CD14-positive monocyte (primary cell): ENCODE measurements at regions not wholly inside any gene's neighbourhood (a gene's known extent, or its start where the extent isn't known, plus 50 kb on each side); places are given as distances from the start of the nearest gene placed in this dataset.

ENCODE experiments used
- DNase-seq, 3 donors: peaks; one replicate each; pipeline ENCODE4 v3.0.0-alpha.2; 2011 to 2022
- H2AFZ ChIP-seq: 2 replicates; pipeline ENCODE4 v1.6.0; 2012; ENCODE audit warnings: mild to moderate bottlenecking, low read depth, low read length, inconsistent platforms; ENCODE audit not compliant: insufficient read depth, poor library complexity, severe bottlenecking
- H3K27ac ChIP-seq, 2 donors: 1 replicate in 1 of 2; 2 replicates in 1 of 2; pipeline ENCODE4 v1.5.1; 2012 to 2013; ENCODE audit warnings: low read length in 2 of 2, control low read depth in 1 of 2, inconsistent platforms in 1 of 2, low read depth in 1 of 2, mild to moderate bottlenecking in 1 of 2
- H3K27me3 ChIP-seq, 2 donors: one replicate each; pipeline versions ENCODE4 v1.6.0 to v1.6.1; 2011 to 2013; ENCODE audit warnings: low read length in 2 of 2; ENCODE audit not compliant: control insufficient read depth in 2 of 2, insufficient read depth in 2 of 2
- H3K36me3 ChIP-seq, 2 donors: replicated peaks in 1 of 2; 1 replicate in 1 of 2; 2 replicates in 1 of 2; pipeline versions ENCODE4 v1.5.1 to v1.6.1; 2012 to 2013; ENCODE audit warnings: low read length in 2 of 2, control low read depth in 1 of 2, inconsistent platforms in 1 of 2, mild to moderate bottlenecking in 1 of 2; ENCODE audit not compliant: insufficient read depth in 2 of 2, control insufficient read depth in 1 of 2
- H3K4me1 ChIP-seq, 2 donors: 1 replicate in 1 of 2; 2 replicates in 1 of 2; pipeline versions ENCODE4 v1.5.1 to v1.6.1; 2012 to 2013; ENCODE audit warnings: low read length in 2 of 2, control low read depth in 1 of 2, inconsistent platforms in 1 of 2, mild to moderate bottlenecking in 1 of 2, moderate library complexity in 1 of 2; ENCODE audit not compliant: insufficient read depth in 2 of 2, control insufficient read depth in 1 of 2
- H3K4me2 ChIP-seq: replicated peaks from 2 replicates; pipeline ENCODE3; 2012; ENCODE audit warnings: low read length, moderate library complexity, mild to moderate bottlenecking; ENCODE audit not compliant: poor library complexity, severe bottlenecking; ENCODE audit errors: extremely low read depth
- H3K4me3 ChIP-seq, 3 experiments: fragments of 200-600 bp in 1 of 3; sonication (generic) in 1 of 3; replicated peaks in 1 of 3; 1 replicate in 2 of 3; 2 replicates in 1 of 3; pipeline ENCODE4 v1.5.1; 2011 to 2013; ENCODE audit warnings: low read length in 3 of 3, mild to moderate bottlenecking in 3 of 3, control low read depth in 2 of 3, low read depth in 2 of 3, inconsistent platforms in 1 of 3, moderate library complexity in 1 of 3
- H3K79me2 ChIP-seq: 2 replicates; pipeline ENCODE4 v1.6.0; 2012; ENCODE audit warnings: mild to moderate bottlenecking, control low read depth, inconsistent platforms, low read length, moderate library complexity; ENCODE audit not compliant: insufficient read depth
- H3K9ac ChIP-seq: 2 replicates; pipeline ENCODE4 v1.6.0; 2017; ENCODE audit warnings: low read length, mild to moderate bottlenecking; ENCODE audit not compliant: insufficient read depth, poor library complexity, severe bottlenecking
- H3K9me3 ChIP-seq, 2 donors: replicated peaks in 1 of 2; 1 replicate in 1 of 2; 2 replicates in 1 of 2; pipeline versions ENCODE4 v1.5.1 to v1.6.1; 2012 to 2013; ENCODE audit warnings: low read length in 2 of 2, control low read depth in 1 of 2; ENCODE audit not compliant: control insufficient read depth in 1 of 2, insufficient read depth in 1 of 2
- H4K20me1 ChIP-seq: 2 replicates; pipeline ENCODE4 v1.6.0; 2012; ENCODE audit warnings: mild to moderate bottlenecking, low read length, control low read depth, moderate library complexity; ENCODE audit not compliant: insufficient read depth
- H3K27ac Mint-ChIP-seq, 7 donors: one replicate each; pipeline ENCODE4 v1.8.0; 2020; ENCODE audit warnings: mild to moderate bottlenecking in 7 of 7, mixed read lengths in 7 of 7, moderate library complexity in 6 of 7, inconsistent platforms in 2 of 7
- H3K27me3 Mint-ChIP-seq, 3 donors: one replicate each; pipeline ENCODE4 v1.8.0; 2021 to 2022; ENCODE audit warnings: low read depth in 3 of 3, mild to moderate bottlenecking in 3 of 3, mixed read lengths in 3 of 3, moderate library complexity in 3 of 3, inconsistent platforms in 1 of 3
- H3K36me3 Mint-ChIP-seq, 2 donors: one replicate each; pipeline ENCODE4 v1.8.0; 2020; ENCODE audit warnings: mixed read lengths in 2 of 2, inconsistent platforms in 1 of 2, mild to moderate bottlenecking in 1 of 2
- H3K4me1 Mint-ChIP-seq: one replicate; pipeline ENCODE4 v1.8.0; 2020; ENCODE audit warnings: mild to moderate bottlenecking, mixed read lengths
- H3K4me3 Mint-ChIP-seq, 2 donors: one replicate each; pipeline ENCODE4 v1.8.0; 2020; ENCODE audit warnings: mild to moderate bottlenecking in 2 of 2, mixed read lengths in 2 of 2, moderate library complexity in 1 of 2
- H3K9me3 Mint-ChIP-seq, 7 donors: one replicate each; pipeline ENCODE4 v1.8.0; 2020 to 2022; ENCODE audit warnings: mixed read lengths in 7 of 7, mild to moderate bottlenecking in 6 of 7, moderate library complexity in 6 of 7, inconsistent platforms in 2 of 7
- WGBS: methylation state at CpG from one replicate; pipeline ENCODE4 v1.1.5; 2013; ENCODE audit warnings: missing lambda C conversion rate; ENCODE audit not compliant: insufficient coverage; 5-methylcytosine and 5-hydroxymethylcytosine counted together
- intact Hi-C, 2 donors: fragments of 100-400 bp; cut with micrococcal nuclease; formaldehyde crosslinking; loops; one replicate each; pipeline versions ENCODE4 v1.15.0 to v1.15.1; 2023
- TF ChIP-seq, protein P1 (sequence below): fragments of 200-600 bp; IDR thresholded peaks from one replicate; pipeline ENCODE4 v1.8.0; 2022; ENCODE audit warnings: antibody characterized with exemption, mild to moderate bottlenecking

DNA sequence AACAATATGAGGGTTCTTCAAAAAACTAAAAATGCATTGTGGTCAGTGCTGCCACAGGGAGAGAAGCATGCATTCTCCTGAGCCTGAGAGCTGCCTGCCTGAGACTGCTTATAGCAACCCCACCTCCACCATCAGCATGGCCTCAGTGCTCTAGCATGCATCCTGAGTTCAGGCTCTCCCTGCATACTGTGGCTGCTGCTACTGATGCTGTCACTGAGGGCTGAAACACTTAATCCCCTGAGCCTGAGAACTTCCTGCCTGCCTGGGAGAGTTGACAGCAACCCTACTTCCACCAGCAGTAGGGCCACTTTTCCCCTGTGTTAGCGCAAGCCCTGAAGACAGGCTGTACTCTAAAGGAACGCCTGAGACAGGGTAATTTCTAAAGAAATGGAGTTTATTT is 206.0 kb downstream of the FBXO4 start:
- no peaks in the 10 kb centered on the region for H3K4me1 ChIP-seq
- Mint-ChIP-seq H3K27me3 (no peaks in the 10 kb centered on the region), H3K9me3 (peaks cover 0 to 12% (median 8%) of the 10 kb centered on the region in 7 donors), H3K27ac (no peak overlapping the region), H3K4me3 (no peak overlapping the region), H3K36me3 (no peaks in the 10 kb centered on the region), H3K4me1 (no peaks in the 10 kb centered on the region)
- no peak overlapping the region for H3K9ac ChIP-seq
- intact Hi-C loops, result no loop called here
- no peaks in the 10 kb centered on the region for H4K20me1 ChIP-seq
- no peaks in the 10 kb centered on the region for H3K27me3 ChIP-seq
- no peak overlapping the region for H2AFZ ChIP-seq
- no peak overlapping the region for H3K4me2 ChIP-seq
- H3K79me2 ChIP-seq, result no peaks in the 10 kb centered on the region
- WGBS, result 82% methylated on average over 2 of the region's 2 CpGs
- TF ChIP-seq, protein P1, sequence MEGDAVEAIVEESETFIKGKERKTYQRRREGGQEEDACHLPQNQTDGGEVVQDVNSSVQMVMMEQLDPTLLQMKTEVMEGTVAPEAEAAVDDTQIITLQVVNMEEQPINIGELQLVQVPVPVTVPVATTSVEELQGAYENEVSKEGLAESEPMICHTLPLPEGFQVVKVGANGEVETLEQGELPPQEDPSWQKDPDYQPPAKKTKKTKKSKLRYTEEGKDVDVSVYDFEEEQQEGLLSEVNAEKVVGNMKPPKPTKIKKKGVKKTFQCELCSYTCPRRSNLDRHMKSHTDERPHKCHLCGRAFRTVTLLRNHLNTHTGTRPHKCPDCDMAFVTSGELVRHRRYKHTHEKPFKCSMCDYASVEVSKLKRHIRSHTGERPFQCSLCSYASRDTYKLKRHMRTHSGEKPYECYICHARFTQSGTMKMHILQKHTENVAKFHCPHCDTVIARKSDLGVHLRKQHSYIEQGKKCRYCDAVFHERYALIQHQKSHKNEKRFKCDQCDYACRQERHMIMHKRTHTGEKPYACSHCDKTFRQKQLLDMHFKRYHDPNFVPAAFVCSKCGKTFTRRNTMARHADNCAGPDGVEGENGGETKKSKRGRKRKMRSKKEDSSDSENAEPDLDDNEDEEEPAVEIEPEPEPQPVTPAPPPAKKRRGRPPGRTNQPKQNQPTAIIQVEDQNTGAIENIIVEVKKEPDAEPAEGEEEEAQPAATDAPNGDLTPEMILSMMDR, result no peak
- no peak overlapping the region for H3K27ac ChIP-seq
- no peak for DNase-seq
- peaks cover 5 to 10% of the 10 kb centered on the region in 2 donors for H3K9me3 ChIP-seq
- H3K36me3 ChIP-seq, result no peaks in the 10 kb centered on the region
- H3K4me3 ChIP-seq, result no peak overlapping the region

DNA sequence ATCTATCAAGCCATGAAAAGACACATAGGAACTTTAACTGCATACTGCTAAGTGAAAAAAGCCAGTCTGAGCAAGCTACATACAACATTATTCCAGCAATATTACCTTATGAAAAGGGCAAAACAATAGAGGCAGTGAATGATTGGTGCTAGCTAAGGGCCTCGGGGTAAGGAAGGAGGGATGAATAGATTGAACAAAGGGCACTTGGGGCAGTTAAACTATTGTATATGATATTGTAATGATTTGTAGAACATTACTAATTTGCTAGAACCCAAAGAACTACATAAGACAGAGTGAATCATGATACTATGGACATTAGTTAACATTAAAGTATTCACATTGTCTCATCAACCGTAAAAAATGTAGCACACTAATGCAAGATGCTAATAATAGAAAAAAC is 218.3 kb downstream of the FBXO4 start:
- H3K4me3 ChIP-seq, result no peak overlapping the region
- no peaks in the 10 kb centered on the region for H3K4me1 ChIP-seq
- H3K27me3 ChIP-seq, result no peaks in the 10 kb centered on the region
- H3K36me3 ChIP-seq, result no peaks in the 10 kb centered on the region
- no peaks in the 10 kb centered on the region for H3K79me2 ChIP-seq
- TF ChIP-seq, protein P1, result no peak
- H4K20me1 ChIP-seq, result no peaks in the 10 kb centered on the region
- DNase-seq, result no peak
- WGBS, result no CpG with 5 or more reads among the region's 2 CpGs
- H3K4me3 Mint-ChIP-seq, result no peak overlapping the region
- H3K9ac ChIP-seq, result no peak overlapping the region
- H3K9me3 Mint-ChIP-seq, result peaks cover 4 to 15% (median 8%) of the 10 kb centered on the region in 7 donors
- no peak overlapping the region for H3K27ac ChIP-seq
- peaks cover 0 to 2% (median 0%) of the 10 kb centered on the region in 3 donors for H3K27me3 Mint-ChIP-seq
- no peaks in the 10 kb centered on the region for H3K36me3 Mint-ChIP-seq
- peaks cover 11% of the 10 kb centered on the region in 2 donors for H3K9me3 ChIP-seq
- intact Hi-C loops, result no loop called here
- H2AFZ ChIP-seq, result no peak overlapping the region
- no peak overlapping the region for H3K27ac Mint-ChIP-seq
- no peaks in the 10 kb centered on the region for H3K4me1 Mint-ChIP-seq
- no peak overlapping the region for H3K4me2 ChIP-seq
